ENCODE measurements at regions not wholly inside any gene's neighbourhood (a gene's known extent, or its start where the extent isn't known, plus 50 kb on each side); places are given as distances from the start of the nearest gene placed in this dataset.
"Not testable (repeated sequence)": the region's sequence is repeated elsewhere in the genome, so short reads cannot be mapped to it uniquely, and the experiment has no call there.

DNA sequence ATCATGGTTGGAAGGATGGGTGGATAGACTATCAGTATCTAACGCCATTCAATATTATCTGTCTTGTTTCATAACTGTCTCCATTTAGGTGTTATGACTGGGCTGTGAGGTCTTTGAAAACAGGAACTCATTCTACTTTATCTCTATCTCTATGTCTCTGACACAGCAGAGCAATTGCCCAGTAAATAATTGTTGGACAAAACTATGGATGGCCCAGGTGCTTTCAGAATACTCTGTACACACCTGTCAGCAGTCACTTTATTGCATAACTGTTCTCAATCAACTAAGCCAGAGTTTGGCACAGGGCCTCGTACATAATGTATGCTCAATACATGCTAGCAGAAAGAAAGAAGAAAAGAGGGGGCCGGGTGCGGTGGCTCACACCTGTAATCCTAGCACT lies 210.3 kb downstream of the OPA1 start:
- no peak for DNase-seq (ENCODE audit: low read depth)

GRCh38 chr3:193805448-193805847 lies 212.4 kb downstream of the OPA1 start:
- DNase-seq (ENCODE audit: low read depth), result no peak

GRCh38 chr3:193808317-193808716 lies 215.3 kb downstream of the OPA1 start:
- no peak for DNase-seq (ENCODE audit: low read depth)

DNA sequence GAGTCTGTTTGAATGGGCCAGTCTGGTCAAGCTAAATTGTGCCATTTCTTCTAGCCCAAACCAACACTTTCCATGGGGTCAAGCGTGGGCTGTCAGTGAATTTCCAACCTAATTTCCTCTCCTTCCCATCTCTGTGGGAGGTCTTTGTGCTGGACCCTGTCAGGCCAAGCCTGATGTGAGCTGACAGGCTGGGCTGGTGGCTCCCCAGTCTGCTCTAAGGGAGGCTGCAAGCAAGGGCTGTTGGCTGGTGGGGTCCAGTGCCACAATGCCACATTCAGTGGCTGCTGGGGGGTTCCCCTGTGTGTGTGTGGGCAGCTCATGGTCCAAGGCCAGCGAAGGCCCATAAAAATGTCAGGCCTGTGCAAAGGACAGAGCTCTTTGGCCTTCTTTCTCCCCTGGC lies 216.1 kb downstream of the OPA1 start:
- no peak for DNase-seq (ENCODE audit: low read depth)

DNA sequence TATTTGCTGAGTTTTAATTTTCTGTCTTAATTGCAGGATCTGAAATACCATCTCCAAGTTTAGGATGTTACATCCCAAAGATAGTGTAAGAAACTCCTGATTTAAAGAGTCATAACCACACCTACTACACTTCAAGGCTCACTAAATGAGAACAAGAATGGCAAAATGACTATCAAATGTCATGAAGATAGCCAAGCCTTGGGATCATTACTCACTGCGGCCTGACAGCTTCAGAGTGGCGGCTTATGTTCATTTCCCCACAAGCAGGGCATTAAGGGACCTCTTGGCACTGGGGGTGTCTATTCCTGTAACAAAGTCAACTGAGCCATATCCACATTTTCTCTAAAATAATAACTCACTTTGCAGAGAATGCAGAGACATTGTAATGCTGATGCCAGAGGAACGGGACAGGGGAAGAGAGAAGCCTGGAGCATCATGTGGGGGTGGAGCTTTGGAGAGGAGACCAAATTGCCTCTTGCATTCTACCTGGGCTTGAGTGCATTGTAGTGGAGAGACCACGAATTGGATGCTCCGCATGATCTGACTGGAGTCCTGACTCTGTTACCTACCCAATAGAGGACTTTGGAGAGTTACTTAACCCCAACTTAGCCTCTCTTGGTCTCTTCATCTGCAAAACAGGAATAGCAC lies 219.2 kb downstream of the OPA1 start:
- no peak for DNase-seq (ENCODE audit: low read depth)

GRCh38 chr3:193812791-193813500 lies 219.9 kb downstream of the OPA1 start:
- no peak for DNase-seq (ENCODE audit: low read depth)

DNA sequence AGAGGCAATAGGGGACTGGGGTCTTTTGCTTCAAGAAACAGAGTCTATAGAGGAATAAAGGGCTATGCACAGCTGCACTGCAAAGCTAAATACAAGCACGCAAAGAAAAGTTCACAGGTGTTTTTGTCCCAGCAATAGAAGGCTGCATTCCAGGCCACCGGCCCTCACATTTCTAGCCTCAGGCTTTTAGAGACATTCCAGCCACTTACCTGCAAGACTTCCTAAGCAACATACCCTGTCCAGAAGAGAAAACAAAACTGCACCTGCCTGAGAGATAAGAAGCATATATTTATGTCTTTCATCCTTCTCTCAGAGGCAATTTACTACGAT lies 220.5 kb downstream of the OPA1 start:
- DNase-seq (ENCODE audit: low read depth), result no peak

- DNase-seq (ENCODE audit: low read depth), result no peak
Measured at GRCh38 chr3:193814166-193814892, 221.3 kb downstream of the OPA1 start.

GRCh38 chr3:193815246-193816027 lies 222.4 kb downstream of the OPA1 start:
- no peak for DNase-seq (ENCODE audit: low read depth)

DNA sequence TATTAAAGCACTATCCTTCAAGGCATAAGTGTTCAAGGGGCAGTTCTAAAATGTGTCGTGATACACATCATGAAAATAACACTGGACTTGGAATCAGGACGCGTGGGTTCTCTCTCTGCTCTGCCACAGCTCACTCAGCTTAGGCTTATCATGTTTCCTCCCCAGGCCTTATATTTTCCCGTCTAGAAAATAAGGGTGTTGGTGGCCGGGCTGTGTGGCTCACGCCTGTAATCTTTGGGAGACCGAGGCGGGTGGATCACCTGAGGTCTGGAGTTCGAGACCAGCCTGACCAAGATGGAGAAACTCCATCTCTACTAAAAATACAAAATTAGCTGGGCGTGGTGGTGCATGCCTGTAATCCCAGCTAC lies 223.0 kb downstream of the OPA1 start:
- DNase-seq (ENCODE audit: low read depth), result no peak

DNA sequence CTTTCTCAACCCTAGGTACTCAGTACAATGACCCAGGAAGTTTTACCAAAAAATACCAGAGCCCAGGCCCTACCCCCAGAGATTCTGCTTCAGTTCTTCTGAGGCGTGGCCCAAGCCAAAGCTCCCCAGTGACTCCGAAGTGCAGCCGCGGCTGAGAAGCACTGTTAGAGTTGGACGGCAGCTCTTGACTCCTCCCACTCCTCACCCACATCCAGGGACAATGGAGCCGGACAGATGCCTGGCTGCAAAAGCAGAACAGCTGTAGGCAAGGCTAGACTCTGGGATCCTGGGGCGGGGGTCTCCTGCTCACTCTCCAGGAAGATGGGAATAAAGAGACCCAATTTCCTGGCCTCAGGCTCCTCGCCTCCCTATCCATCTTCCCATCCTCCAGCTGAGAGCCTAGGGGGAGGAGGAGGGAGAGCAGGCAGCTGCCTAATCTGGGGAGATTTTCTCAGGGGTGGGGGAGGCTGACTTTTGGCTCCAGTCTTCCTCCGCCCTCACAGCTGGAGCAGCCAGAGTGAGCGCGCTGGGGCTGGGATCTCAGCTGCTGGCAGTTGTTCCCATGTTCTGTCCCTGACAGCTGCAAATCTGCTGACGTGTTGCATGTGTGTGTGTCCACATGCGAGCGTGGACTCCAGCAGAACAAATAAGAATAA lies 223.8 kb downstream of the OPA1 start:
- no peak for DNase-seq (ENCODE audit: low read depth)

DNA sequence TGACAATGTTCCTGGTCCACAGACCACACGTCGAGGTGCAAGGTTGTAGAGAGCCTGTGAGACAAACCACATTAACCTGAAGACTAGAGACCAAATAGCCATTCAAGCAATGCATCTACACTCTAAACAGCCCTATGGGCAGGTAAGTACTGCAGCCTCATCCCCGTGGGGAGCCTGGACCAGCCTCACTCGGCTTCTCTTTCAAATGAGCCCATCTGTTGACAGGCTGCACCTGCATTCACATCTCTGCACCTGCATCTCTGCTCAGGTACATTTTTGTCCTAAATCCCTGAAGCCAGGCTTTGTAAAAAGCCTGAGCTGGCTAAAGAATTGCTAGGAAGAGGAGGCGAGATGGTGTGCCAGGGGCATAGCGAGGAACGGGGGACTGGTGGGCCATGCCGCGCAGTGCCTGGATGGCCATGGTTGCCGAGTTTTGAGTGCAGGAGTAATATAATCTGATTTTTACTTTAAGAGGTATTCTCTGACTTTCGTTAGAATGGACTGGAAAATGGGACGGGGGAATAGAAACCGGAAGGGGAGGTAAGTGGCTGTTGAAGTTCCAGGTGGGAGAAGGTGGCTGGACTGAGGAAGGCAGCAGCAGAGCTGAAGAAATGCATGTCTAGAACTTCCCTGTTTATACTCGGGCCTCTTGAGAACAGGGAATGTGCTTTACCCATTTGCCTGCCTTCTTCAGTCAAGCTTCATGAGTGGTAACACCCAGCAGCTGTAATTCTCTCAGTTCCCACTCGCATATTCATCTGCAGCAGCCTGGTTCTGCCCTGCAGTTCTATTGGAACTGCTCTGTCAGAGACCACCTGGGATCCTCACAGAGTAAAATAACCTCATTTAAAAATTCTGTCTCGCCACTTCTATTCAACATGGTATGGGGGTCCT lies 226.4 kb downstream of the OPA1 start:
- no peak for DNase-seq (ENCODE audit: low read depth)

DNA sequence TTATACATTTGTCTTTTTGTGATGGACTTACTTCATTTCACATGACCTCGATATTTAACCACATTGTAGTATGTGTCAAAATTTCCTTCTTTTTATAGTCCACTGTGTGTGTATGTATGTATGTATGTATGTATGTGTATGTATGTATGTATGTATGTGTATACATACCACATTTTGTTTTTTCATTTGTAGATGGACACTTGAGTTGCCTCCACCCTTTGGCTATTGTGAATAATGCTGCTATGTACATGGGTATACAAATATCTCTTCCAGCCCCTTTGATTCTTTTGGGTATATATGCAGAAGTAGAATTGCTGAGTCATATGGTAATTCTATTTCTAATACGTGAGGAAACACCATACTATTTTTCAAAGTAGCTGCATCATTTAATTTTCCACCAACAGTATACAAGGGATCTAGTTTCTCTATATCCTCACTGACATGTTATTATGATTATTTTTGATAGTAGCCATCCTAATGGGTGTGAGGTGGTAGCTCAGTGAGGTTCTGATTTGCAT lies 228.2 kb downstream of the OPA1 start:
- DNase-seq (ENCODE audit: low read depth), result no peak

- no peak for DNase-seq (ENCODE audit: low read depth)
Measured at GRCh38 chr3:193822492-193823212, 229.6 kb downstream of the OPA1 start.

DNA sequence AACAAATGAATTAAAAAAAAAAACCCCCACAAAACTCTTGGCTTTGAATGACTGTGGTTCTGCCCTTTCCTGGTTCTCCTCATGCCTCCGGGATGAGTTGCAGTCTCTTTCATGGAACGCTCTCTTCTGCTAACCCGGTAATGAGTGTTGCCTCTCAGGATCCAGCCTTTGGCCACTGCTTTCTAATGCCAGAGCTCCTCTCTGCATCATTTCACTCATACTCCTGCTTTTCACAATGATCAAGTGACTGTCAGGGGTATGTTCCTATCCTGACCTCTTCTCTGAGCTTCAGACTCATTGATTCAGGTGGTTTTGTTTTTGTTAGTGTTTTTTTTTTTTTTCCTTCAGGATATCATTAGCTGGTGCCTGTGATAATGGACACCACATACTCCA lies 230.2 kb downstream of the OPA1 start:
- DNase-seq (ENCODE audit: low read depth), result not testable (repeated sequence)

DNA sequence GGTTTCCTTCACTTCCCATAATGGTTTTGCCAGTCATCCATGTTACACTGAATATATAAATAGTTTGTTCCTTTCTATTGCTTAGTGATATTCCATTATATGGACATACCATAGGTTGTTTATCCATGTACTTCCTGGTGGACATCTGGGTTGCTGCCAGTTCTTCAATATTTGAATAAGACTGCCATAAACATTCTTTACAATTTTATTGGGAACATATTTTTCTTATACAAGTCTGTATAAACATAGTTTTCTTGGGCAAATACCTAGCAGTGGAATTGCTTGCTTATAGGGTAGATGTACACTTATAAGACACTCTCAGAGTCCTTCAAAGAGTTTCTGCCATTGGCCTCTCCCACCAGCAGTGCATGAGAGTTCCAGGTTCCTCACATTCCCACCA lies 231.4 kb downstream of the OPA1 start:
- DNase-seq (ENCODE audit: low read depth), result no peak

DNA sequence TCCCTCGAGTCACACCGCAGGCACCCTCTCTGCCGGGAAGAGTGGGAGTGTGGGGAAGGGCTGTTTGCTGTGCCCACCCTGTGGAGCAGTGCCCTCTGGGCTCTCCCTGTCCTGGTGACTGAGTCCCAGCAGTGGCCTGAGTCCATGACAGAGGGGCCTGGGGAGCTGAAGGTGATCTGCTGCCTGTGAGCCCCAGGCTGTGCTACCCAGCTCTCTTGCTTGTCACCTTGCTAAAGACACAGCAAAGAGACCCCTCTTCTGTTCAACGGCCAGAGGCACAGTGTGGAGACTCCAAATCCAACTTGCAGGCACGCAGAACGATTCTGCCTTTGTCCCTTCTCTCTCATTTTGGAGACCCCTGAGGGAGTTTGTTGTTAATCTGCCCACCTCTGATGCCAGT lies 232.6 kb downstream of the OPA1 start:
- no peak for DNase-seq (ENCODE audit: low read depth)

- no peak for DNase-seq (ENCODE audit: low read depth)
Measured at GRCh38 chr3:193826159-193826795, 233.3 kb downstream of the OPA1 start.

GRCh38 chr3:193827040-193827669 lies 234.1 kb downstream of the OPA1 start:
- no peak for DNase-seq (ENCODE audit: low read depth)

All from stimulated activated CD8-positive, alpha-beta memory T cell treated with anti-CD3 and anti-CD28 coated beads, Interleukin-15, amount 100 ng/mL, for 24 hours (primary cell).